ENCODE measurements at regions not wholly inside any gene's neighbourhood (a gene's known extent, or its start where the extent isn't known, plus 50 kb on each side); places are given as distances from the start of the nearest gene placed in this dataset.

GRCh38 chr1:101407505-101408211 is 170.8 kb downstream of the S1PR1 start:
- TF ChIP-seq CTCF (conservative IDR thresholded peaks at IDR 0.05 in 1 of 2, IDR thresholded peaks at IDR 0.05 in 1 of 2; ENCODE audit: extremely low read depth in 1 of 2, insufficient read depth in 1 of 2, low read depth in 1 of 2, low read length in 2 of 2) (no peak), EZH2 (IDR thresholded peaks at IDR 0.05; ENCODE audit: borderline replicate concordance, low read length) (no peak)

All from mammary epithelial cell (primary cell).